ENCODE measurements at regions not wholly inside any gene's neighbourhood (a gene's known extent, or its start where the extent isn't known, plus 50 kb on each side); places are given as distances from the start of the nearest gene placed in this dataset.

- DNase-seq (ENCODE audit: low read depth) = no peak
These were observed 124.1 kb upstream of the RPS6KA2 start for GRCh38 chr6:166751051-166751595.

GRCh38 chr6:166750108-166750793, 123.2 kb upstream of the RPS6KA2 start:
- DNase-seq (ENCODE audit: low read depth) = no peak

DNA sequence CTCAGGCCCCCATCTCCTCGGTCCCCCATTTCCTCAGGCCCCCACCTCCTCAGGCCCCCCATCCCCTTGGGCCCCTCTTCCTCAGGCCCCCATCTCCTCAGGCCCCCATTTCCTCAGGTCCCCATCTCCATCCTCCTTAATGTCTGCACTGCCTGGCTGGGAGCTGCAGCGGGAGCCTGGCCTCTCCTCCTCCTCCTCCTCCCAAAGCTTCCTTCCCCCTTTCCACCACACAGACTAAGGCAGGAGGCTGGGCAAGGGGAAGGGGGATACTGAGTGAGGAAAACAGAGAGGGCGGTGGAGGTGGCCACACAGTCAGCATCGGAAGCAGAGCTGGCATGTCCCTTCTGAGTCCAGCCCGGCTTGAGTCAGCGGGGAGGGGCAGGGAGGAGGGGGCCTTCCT, 122.6 kb upstream of the RPS6KA2 start:
- no peak for DNase-seq (ENCODE audit: low read depth)

GRCh38 chr6:166747644-166748595, 120.9 kb upstream of the RPS6KA2 start:
- DNase-seq (ENCODE audit: low read depth) = no peak

- DNase-seq (ENCODE audit: low read depth) = no peak
These were observed 119.0 kb upstream of the RPS6KA2 start for GRCh38 chr6:166745801-166746668.

DNA sequence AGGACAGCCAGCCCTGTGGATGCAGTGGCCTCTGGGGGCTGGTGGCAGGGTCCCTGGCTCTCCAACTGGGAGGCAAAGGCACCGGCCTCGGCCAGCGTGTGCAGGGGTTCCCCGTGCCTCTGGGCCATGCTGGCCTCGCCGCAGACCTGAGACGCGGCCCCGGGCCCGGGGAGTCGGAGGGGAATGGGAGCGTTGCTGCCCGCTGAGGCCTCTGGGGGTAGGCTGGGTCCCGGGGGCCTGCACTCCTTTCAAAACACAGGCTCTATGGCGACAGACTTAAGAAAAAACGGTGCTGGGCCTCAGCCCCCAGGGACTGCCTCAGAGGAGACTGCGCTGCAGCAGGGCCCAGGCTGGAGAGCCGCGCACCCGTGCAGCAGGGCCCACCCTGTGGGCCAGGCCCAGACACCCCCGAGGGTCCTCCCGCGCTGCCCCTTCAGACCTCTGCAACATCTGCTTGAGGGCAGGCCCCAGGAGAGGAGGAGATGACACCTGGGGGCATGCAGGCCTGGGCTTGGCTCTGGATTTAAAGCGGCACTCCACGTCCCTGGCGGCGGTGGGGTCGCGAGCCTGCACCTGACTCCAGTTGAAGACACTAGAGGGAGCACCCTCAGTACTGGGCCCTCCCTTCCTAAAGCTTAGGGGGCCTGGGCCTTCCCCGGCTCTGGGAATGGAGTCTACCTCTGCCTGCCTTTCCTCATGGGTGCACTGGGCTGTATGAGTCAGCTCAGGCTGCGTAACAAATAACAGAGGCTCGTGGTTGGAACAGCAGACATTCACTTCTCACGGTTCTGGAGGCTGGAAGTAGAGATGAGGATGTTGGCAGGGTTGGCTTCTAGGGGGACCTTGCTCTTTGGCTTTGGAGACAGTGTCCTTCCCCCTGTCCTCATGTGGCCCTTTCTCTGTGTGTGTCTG, 117.4 kb upstream of the RPS6KA2 start:
- no peak for DNase-seq (ENCODE audit: low read depth)

DNA sequence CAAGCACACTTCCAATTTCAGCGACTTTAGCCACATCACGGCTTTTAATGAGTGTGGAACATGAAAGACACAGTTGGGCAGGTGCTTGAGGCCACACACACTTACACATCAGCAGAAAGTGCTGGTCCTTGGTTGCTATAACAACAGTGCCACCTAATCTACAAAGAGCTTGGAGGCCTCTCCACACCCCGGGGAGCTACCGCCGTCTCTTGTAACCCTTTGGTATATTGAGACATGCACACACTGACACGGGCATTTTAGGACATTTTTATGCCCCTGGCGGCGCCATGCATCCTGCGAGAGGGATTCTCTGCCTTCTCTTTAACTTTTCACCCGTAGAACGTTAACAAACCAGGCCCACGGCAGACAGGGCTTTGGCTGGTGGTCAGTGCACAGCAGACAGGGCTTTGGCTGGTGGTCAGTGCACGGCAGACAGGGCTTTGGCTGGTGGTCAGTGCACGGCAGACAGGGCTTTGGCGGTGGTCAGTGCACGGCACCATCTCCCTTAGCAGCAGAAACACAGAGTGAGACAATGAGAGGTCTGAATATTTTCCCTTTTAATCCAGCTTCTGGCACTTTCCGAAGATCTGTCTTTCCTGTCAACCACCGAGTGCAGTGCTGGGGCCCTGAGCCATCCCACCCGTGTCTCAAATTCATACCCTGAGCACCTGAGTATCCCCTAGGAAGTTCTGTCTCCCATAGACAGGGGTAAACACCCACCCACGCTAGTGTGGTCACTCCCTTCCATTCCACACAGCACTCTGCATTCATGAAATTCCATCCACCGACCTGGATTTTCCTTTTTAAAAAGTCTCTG, 116.6 kb upstream of the RPS6KA2 start:
- no peak for DNase-seq (ENCODE audit: low read depth)

GRCh38 chr6:166742981-166743380, 115.9 kb upstream of the RPS6KA2 start:
- no peak for DNase-seq (ENCODE audit: low read depth)

DNA sequence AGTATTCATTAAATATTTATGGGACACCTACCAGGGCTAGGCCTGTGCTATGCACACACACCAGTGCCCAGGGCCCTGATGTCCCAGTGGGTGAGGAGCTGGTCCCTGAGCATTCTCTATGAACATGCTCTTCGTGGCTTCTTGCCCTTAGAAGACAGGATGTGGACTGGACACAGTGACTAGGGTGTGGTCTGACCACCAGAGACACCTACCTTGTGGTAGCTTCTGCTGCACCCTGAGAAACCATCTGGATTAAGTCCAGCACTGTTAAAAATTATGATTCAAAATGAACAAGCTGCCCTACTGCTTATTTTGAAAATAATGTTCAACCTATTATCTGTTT, 112.9 kb upstream of the RPS6KA2 start:
- no peak for DNase-seq (ENCODE audit: low read depth)

DNA sequence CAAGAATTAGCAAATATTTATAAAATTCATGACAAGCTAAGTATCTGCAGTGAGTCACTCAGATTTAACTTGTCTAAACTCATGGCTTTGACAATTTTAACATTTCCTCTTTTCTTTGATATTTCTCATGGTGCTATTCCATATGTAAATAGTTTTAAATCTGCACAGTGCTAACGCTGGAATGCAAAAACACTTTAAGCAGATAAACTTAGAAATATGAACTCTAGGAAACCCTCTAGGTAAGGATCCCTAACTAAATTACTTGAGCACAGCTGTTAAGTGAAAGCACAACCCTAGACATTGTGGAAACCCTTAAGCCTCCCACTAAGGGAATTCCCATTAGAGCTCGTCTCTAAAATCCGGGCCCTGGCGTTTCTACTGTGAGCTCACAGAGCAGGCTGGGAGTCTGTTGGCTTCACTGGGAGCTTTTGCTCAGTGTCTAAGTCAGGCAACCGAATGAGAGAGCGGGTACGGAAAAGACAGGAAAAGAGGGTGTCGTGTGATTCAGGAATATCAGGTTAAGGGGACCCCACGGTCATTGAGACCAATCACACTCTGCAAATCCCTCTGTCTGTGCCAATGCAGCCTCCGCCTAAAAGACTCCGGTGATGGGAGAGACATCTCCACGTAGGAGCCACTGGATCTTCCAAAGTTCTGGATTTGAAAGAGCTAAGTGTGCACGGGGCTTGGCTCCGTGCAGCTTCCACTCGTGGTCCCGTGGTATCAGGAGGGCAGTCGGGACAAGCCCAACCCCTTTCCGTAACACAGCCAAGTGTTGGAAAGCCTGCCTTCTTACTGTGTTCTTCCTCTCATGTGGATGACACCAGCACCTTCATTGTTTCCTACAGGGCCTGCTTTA, 112.3 kb upstream of the RPS6KA2 start:
- no peak for DNase-seq (ENCODE audit: low read depth)

DNA sequence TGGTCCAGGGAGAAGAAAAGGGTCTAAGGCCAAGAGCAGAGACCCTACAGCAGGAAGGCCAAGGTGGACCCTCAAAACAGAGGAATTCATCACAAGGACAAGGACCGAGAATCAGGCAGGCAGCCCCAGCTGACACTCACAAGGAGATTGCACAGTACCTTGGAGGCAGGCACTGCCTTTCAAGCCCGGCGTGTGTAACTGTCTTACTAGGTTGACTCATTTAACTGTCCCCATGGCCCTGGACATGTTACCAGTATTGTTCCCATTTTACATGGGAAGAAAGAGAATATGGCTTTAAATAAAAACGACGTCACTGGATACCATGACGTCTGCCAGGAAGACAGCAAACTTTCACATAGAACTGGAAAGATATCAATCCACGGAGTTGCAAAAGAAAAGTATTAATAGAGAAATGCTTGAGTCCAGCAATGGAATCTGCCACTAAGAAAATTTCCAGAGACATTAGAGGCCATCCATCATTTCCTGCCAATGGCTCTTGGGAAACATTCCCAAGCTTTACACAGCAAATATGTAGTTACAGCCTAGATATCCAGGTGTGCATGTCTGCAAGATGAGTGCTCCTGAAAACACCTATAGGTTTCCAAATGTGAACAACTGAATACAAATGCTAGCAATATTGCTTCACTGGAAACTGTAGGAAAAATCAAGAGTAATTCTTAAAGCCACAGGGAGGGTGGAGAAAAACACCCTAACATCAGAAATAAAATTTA, 111.5 kb upstream of the RPS6KA2 start:
- DNase-seq (ENCODE audit: low read depth) = no peak

DNA sequence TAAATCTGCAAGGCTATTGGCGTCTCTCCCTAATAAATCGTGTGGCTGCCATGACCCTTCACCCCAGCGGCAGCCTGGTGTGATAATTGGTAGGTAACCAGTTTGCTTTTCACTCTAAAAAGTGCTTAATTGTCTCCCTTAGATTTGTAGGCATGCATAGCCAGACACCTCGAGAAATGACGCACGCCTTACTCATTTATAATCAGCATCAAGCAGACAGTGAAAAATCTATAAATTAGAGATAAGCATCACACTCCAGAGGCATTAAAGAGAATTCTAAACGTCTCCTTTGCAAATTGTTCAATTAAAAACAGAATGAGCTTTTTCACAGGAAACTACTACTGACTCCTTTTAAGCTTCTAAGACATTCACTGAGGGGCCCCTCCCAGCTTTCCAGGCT, 110.2 kb upstream of the RPS6KA2 start:
- no peak for DNase-seq (ENCODE audit: low read depth)

- no peak for DNase-seq (ENCODE audit: low read depth)
These were observed 109.6 kb upstream of the RPS6KA2 start for GRCh38 chr6:166736634-166737033.

GRCh38 chr6:166733900-166734299, 106.8 kb upstream of the RPS6KA2 start:
- DNase-seq (ENCODE audit: low read depth) = no peak

GRCh38 chr6:166729658-166730057, 102.6 kb upstream of the RPS6KA2 start:
- DNase-seq (ENCODE audit: low read depth) = no peak

DNA sequence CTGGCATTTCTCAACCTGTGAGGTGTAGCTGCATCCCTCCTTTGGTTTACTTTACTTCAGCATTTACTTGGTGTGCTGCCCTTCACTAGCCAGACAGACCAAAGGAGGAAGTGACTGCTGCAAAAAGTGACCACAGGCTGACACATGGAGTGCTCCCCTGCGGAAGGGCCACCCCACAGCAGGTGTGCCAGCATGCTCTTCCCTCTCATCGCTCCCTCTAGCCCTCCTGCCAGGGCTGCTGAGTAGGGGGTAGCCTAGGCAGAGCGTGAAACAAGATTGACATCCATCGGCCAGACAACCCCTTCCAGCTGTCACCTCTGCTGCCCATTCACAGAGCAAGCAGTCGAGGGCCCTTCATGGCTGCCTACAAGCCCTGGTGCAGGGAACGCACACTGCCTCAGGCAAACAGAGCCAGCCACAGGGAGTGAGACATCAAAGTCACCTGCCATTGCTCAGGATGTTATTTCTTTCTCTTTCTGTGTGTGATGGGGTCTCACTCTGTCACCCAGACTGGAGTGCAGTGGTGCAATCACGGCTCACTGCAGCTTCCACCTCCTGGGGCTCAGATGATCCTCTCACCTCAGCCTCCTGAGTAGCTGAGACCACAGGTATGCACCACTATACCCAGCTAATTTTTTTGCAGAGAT, 102.0 kb upstream of the RPS6KA2 start:
- no peak for DNase-seq (ENCODE audit: low read depth)

DNA sequence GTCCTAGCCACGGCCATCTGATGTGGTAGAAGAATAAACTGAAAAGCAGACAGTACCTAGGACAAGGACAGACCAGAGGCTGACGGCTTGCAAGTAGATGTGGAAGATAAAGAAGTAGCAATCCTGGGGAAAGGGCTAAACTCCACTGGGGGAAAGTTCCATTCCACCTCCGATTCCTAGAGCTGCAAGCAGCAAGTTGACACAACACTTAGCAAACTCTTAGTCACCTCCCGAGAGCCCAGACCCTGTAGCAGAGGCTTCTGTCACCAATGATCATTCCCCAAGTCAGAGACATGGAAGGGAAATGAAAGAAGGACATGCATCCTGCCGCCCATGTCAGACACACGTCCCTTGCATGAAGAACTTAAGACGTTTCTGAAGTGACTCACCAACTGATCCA, 99.2 kb upstream of the RPS6KA2 start:
- no peak for DNase-seq (ENCODE audit: low read depth)

DNA sequence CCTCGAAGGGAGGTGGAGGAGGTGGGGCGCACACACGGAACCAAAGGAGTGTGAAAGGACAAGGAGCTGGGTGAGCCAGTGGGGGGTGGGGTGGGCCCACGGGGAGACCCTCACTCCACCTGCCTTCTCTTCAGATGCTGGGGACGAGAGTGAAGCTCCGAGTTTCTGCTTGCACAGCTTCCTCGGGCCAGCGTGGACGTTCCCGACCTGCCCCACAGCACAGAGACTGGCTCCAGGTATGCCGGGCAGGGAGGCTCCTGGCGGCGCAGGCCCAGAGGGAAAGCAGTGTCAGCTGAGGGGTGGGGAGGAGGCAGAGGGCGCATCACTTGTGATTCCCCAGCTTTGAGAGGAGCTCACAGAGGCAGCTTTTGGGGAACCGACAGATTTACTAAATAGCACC, 98.5 kb upstream of the RPS6KA2 start:
- no peak for DNase-seq (ENCODE audit: low read depth)
